Trophoblast cell (in vitro differentiated cells and primary cell): ENCODE measurements at regions not wholly inside any gene's neighbourhood (a gene's known extent, or its start where the extent isn't known, plus 50 kb on each side); places are given as distances from the start of the nearest gene placed in this dataset.

Source experiments
- DNase-seq, 2 donors: peaks; one replicate each; pipeline ENCODE4 v3.0.0-alpha.2; 2016
- H2AFZ ChIP-seq: 2 replicates; pipeline ENCODE4 v1.6.1; 2013; ENCODE audit warnings: low read length, moderate library complexity, mild to moderate bottlenecking; ENCODE audit not compliant: insufficient read depth, poor library complexity
- H2AK5ac ChIP-seq: 2 replicates; pipeline ENCODE4 v1.6.1; 2013; ENCODE audit warnings: mild to moderate bottlenecking, low read length
- H2BK120ac ChIP-seq: 2 replicates; pipeline ENCODE4 v1.6.1; 2013; ENCODE audit warnings: low read length, mild to moderate bottlenecking, moderate library complexity; ENCODE audit not compliant: insufficient read depth, poor library complexity
- H2BK12ac ChIP-seq: 2 replicates; pipeline ENCODE4 v1.6.1; 2013; ENCODE audit warnings: mild to moderate bottlenecking, low read length, moderate library complexity
- H2BK5ac ChIP-seq: 2 replicates; pipeline ENCODE4 v1.6.1; 2013; ENCODE audit warnings: low read length, low read depth, moderate library complexity, mild to moderate bottlenecking; ENCODE audit not compliant: poor library complexity
- H3K14ac ChIP-seq: 2 replicates; pipeline ENCODE4 v1.6.1; 2013; ENCODE audit warnings: mild to moderate bottlenecking, low read length
- H3K18ac ChIP-seq: 2 replicates; pipeline ENCODE4 v1.6.1; 2013; ENCODE audit warnings: mild to moderate bottlenecking, low read length
- H3K23ac ChIP-seq: 2 replicates; pipeline ENCODE4 v1.6.1; 2013; ENCODE audit warnings: low read length
- H3K27ac ChIP-seq: 2 replicates; pipeline ENCODE4 v1.5.1; 2013; ENCODE audit warnings: low read depth, mild to moderate bottlenecking, inconsistent platforms, low read length, moderate library complexity
- H3K27me3 ChIP-seq: 2 replicates; pipeline ENCODE4 v1.6.1; 2013; ENCODE audit warnings: inconsistent platforms, mild to moderate bottlenecking, low read length, moderate library complexity; ENCODE audit not compliant: insufficient read depth
- H3K36me3 ChIP-seq, 2 experiments: 1 replicate in 1 of 2; 2 replicates in 1 of 2; pipeline ENCODE4 v1.6.1; 2013; ENCODE audit warnings: low read length in 2 of 2, mild to moderate bottlenecking in 2 of 2, moderate library complexity in 1 of 2; ENCODE audit not compliant: insufficient read depth in 2 of 2, control insufficient read depth in 1 of 2
- H3K4ac ChIP-seq: 2 replicates; pipeline ENCODE4 v1.6.1; 2013; ENCODE audit warnings: low read depth, mild to moderate bottlenecking, low read length, moderate library complexity
- H3K4me1 ChIP-seq, 2 experiments: 1 replicate in 1 of 2; 2 replicates in 1 of 2; pipeline ENCODE4 v1.6.1; 2013; ENCODE audit warnings: low read length in 2 of 2, mild to moderate bottlenecking in 2 of 2, moderate library complexity in 1 of 2; ENCODE audit not compliant: insufficient read depth in 2 of 2, control insufficient read depth in 1 of 2
- H3K4me2 ChIP-seq: 2 replicates; pipeline ENCODE4 v1.6.1; 2013; ENCODE audit warnings: inconsistent platforms, mild to moderate bottlenecking, low read length, moderate library complexity
- H3K4me3 ChIP-seq: 2 replicates; pipeline ENCODE4 v1.5.1; 2013; ENCODE audit warnings: mild to moderate bottlenecking, low read depth, low read length, inconsistent platforms
- H3K79me1 ChIP-seq: one replicate; pipeline ENCODE4 v1.6.1; 2013; ENCODE audit warnings: low read length
- H3K79me2 ChIP-seq: 2 replicates; pipeline ENCODE4 v1.6.1; 2013; ENCODE audit warnings: low read length, mild to moderate bottlenecking; ENCODE audit not compliant: control insufficient read depth, insufficient read depth, poor library complexity
- H3K9ac ChIP-seq: 2 replicates; pipeline ENCODE4 v1.6.1; 2013; ENCODE audit warnings: mild to moderate bottlenecking, low read length
- H3K9me3 ChIP-seq: 2 replicates; pipeline ENCODE4 v1.6.1; 2013; ENCODE audit warnings: low read depth, mild to moderate bottlenecking, control low read depth, inconsistent platforms, low read length; ENCODE audit not compliant: insufficient read depth
- H4K12ac ChIP-seq: 2 replicates; pipeline ENCODE4 v1.6.1; 2013; ENCODE audit warnings: low read depth, mild to moderate bottlenecking, low read length, moderate library complexity
- H4K8ac ChIP-seq: 2 replicates; pipeline ENCODE4 v1.6.1; 2013; ENCODE audit warnings: low read depth, mild to moderate bottlenecking, low read length, moderate library complexity
- H4K91ac ChIP-seq: one replicate; pipeline ENCODE4 v1.6.1; 2013; ENCODE audit warnings: low read depth, mild to moderate bottlenecking, low read length, moderate library complexity
- WGBS: extraction: QIAGEN DNeasy Blood & Tissue Kit; methylation state at CpG from one replicate; pipeline ENCODE4 v1.1.7; 2013; ENCODE audit warnings: missing lambda C conversion rate; ENCODE audit not compliant: insufficient read length, insufficient coverage; ENCODE audit errors: extremely low coverage; 5-methylcytosine and 5-hydroxymethylcytosine counted together

DNA sequence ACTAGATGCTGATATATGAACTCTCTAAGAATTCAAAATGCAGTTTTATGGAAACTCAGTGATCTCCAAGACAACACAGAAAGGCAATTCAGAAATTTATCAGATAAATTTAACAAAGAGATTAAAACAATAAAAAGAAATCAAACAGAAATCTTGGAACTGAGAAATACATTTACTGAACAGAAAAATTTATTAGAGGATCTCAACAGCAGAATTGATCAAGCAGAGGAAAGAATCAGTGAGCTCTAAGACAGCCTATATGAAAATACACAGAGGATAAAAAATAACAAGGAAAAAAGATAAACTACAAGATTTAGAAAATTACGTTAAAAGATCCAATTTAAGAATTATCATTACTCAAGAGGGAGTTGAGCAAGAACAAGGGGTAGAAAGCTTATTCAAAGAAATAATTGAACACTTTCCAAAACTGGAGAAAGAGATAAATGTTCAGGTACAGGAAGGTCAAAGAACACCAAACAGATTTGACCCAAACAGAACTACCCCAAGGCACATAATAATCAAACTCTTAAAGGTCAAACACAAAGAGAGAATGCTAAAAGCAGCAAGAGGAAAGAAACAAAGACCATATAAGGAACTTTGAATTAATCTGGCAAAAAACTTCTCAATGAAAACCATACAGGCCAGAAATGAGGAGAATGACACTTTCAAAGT lies 103.1 kb downstream of the APIP start:
- no peak overlapping the region for H4K8ac ChIP-seq
- H3K4me3 ChIP-seq, result no peak overlapping the region
- no peak overlapping the region for H2AFZ ChIP-seq
- H3K9me3 ChIP-seq, result no peaks in the 10 kb centered on the region
- H2AK5ac ChIP-seq, result no peak overlapping the region
- H2BK5ac ChIP-seq, result no peak overlapping the region
- no peak overlapping the region for H3K9ac ChIP-seq
- no peak overlapping the region for H3K4me2 ChIP-seq
- no peak for DNase-seq
- H3K27ac ChIP-seq, result no peak overlapping the region
- H4K12ac ChIP-seq, result no peak overlapping the region
- H3K27me3 ChIP-seq, result no peaks in the 10 kb centered on the region
- H4K91ac ChIP-seq, result no peak overlapping the region
- H2BK12ac ChIP-seq, result no peak overlapping the region
- H3K14ac ChIP-seq, result no peak overlapping the region
- H3K36me3 ChIP-seq, result no peaks in the 10 kb centered on the region
- no CpG with 5 or more reads among the region's 1 CpG for WGBS
- no peak overlapping the region for H3K18ac ChIP-seq
- no peaks in the 10 kb centered on the region for H3K4me1 ChIP-seq
- no peak overlapping the region for H2BK120ac ChIP-seq
- H3K79me1 ChIP-seq, result no peaks in the 10 kb centered on the region
- no peak overlapping the region for H3K4ac ChIP-seq
- H3K23ac ChIP-seq, result no peak overlapping the region
- H3K79me2 ChIP-seq, result no peaks in the 10 kb centered on the region

DNA sequence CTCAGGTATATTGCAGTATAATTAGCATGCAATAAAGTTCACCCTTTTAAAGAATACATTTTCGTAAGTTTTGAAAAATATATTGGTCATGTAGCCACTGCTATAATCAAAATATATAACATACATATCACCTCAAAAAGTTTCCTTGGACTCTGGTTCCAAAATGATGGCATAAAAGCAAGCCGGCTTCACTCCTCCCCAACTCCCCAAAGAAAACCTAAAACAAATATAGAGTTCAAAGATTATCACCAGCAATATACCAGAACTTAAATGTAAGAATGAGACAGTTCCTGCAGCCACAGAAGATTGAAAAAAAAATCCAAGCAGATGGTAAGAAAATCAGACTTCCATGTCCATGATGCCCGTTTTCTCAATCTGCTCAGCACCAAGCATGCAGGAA lies 104.3 kb downstream of the APIP start:
- Histone ChIP-seq H3K23ac (no peak overlapping the region), H2BK5ac (no peak overlapping the region), H2BK12ac (no peak overlapping the region), H3K4me2 (no peak overlapping the region), H3K9ac (no peak overlapping the region), H3K4me1 (no peaks in the 10 kb centered on the region), H3K18ac (no peak overlapping the region), H4K91ac (no peak overlapping the region), H2BK120ac (no peak overlapping the region), H3K4ac (no peak overlapping the region), H3K4me3 (no peak overlapping the region), H4K8ac (no peak overlapping the region), H3K27me3 (no peaks in the 10 kb centered on the region), H3K14ac (no peak overlapping the region), H3K79me1 (no peaks in the 10 kb centered on the region), H4K12ac (no peak overlapping the region), H3K27ac (no peak overlapping the region), H3K79me2 (no peaks in the 10 kb centered on the region), H3K36me3 (no peaks in the 10 kb centered on the region), H2AK5ac (no peak overlapping the region), H3K9me3 (no peaks in the 10 kb centered on the region), H2AFZ (no peak overlapping the region)
- no CpG with 5 or more reads among the region's 3 CpGs for WGBS
- DNase-seq, result no peak

GRCh38 chr11:34810107-34810562 lies 106.0 kb downstream of the APIP start:
- no peaks in the 10 kb centered on the region for H3K27me3 ChIP-seq
- H3K4me1 ChIP-seq, result no peaks in the 10 kb centered on the region
- H2BK5ac ChIP-seq, result no peak overlapping the region
- H3K18ac ChIP-seq, result no peak overlapping the region
- H4K8ac ChIP-seq, result no peak overlapping the region
- no peaks in the 10 kb centered on the region for H3K36me3 ChIP-seq
- no peak overlapping the region for H2AK5ac ChIP-seq
- no peak overlapping the region for H3K27ac ChIP-seq
- no peak overlapping the region for H3K4ac ChIP-seq
- no peak overlapping the region for H3K14ac ChIP-seq
- WGBS, result no CpG with 5 or more reads among the region's 2 CpGs
- H3K4me2 ChIP-seq, result no peak overlapping the region
- no peak overlapping the region for H3K4me3 ChIP-seq
- H3K9ac ChIP-seq, result no peak overlapping the region
- H2AFZ ChIP-seq, result no peak overlapping the region
- no peak overlapping the region for H4K12ac ChIP-seq
- no peaks in the 10 kb centered on the region for H3K9me3 ChIP-seq
- no peaks in the 10 kb centered on the region for H3K79me1 ChIP-seq
- no peak overlapping the region for H2BK12ac ChIP-seq
- H3K79me2 ChIP-seq, result no peaks in the 10 kb centered on the region
- H4K91ac ChIP-seq, result no peak overlapping the region
- H2BK120ac ChIP-seq, result no peak overlapping the region
- DNase-seq, result no peak
- no peak overlapping the region for H3K23ac ChIP-seq

DNA sequence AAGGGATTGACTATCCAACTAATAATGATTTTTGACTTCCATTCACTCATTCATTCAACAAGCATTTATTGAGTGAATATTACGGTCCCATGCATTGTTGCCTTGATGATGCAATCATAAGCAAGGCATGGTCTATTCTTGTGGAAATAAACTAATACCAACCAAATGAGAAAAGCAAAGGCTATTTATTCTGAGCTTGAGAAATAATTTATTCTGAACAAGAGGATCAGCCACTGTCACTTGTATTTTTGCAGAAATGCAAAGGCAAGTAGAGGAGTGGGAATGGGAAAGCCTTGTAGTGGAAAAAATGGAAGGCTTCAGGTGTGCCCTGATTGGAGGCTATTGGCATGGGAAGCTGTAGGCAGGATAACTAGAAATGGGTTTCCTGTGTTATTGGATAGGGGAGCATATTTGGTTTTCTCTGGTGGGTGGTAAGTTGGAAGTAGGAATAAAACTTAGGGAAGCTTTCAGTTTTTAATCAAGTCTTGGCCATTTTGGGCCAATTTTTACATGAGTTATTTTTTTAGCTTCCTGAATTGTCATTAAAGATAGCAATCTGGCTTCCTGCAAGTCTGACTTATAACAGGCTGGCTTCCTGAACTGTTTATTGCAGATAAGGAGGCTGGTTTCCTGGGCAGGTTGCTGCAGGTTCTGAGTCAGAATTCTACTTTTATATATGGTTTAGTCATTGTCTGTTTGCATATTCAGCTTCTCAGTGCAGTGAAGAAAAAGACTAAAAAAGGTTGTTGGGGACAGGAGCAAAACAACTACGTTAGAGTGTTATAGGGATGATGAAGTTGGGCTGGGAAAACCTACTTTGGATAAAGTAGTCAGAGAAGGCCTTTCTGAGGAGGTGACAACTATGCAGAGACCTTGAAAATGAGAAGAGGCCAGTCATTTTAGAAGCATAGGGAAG lies 106.7 kb downstream of the APIP start:
- no peaks in the 10 kb centered on the region for H3K79me1 ChIP-seq
- no peaks in the 10 kb centered on the region for H3K27me3 ChIP-seq
- H3K14ac ChIP-seq, result no peak overlapping the region
- H3K4ac ChIP-seq, result no peak overlapping the region
- no peak overlapping the region for H2AFZ ChIP-seq
- H3K23ac ChIP-seq, result no peak overlapping the region
- H3K4me1 ChIP-seq, result no peaks in the 10 kb centered on the region
- H3K36me3 ChIP-seq, result no peaks in the 10 kb centered on the region
- no peaks in the 10 kb centered on the region for H3K79me2 ChIP-seq
- no peak overlapping the region for H3K4me2 ChIP-seq
- H3K4me3 ChIP-seq, result no peak overlapping the region
- H2AK5ac ChIP-seq, result no peak overlapping the region
- H4K12ac ChIP-seq, result no peak overlapping the region
- no peak overlapping the region for H3K18ac ChIP-seq
- DNase-seq, result peak; percentile 34 to 56
- H3K9me3 ChIP-seq, result no peaks in the 10 kb centered on the region
- no peak overlapping the region for H2BK120ac ChIP-seq
- no peak overlapping the region for H2BK5ac ChIP-seq
- no peak overlapping the region for H3K9ac ChIP-seq
- no CpG with 5 or more reads among the region's 2 CpGs for WGBS
- H4K8ac ChIP-seq, result no peak overlapping the region
- no peak overlapping the region for H3K27ac ChIP-seq
- no peak overlapping the region for H4K91ac ChIP-seq
- H2BK12ac ChIP-seq, result no peak overlapping the region
